Gastrocnemius medialis (tissue), 4 donors: ENCODE measurements at regions not wholly inside any gene's neighbourhood (a gene's known extent, or its start where the extent isn't known, plus 50 kb on each side); places are given as distances from the start of the nearest gene placed in this dataset.

Experiments
- POLR2A ChIP-seq, 2 donors: fragments of 450-650 bp; IDR thresholded peaks; one replicate each; pipeline ENCODE4 v1.6.1; 2017; ENCODE audit warnings: antibody characterized with exemption in 2 of 2, mild to moderate bottlenecking in 2 of 2, moderate library complexity in 2 of 2
- TF ChIP-seq, protein P1 (sequence below), 5 experiments: fragments of 450-650 bp in 3 of 5; fragments of 200-600 bp in 2 of 5; sonication (generic) in 2 of 5; IDR thresholded peaks in 4 of 5; conservative IDR thresholded peaks in 1 of 5; 1 replicate in 4 of 5; 2 replicates in 1 of 5; pipeline ENCODE4 v1.5.1; 2016 to 2019; ENCODE audit warnings: antibody characterized with exemption in 5 of 5, mild to moderate bottlenecking in 3 of 5, moderate library complexity in 3 of 5

DNA sequence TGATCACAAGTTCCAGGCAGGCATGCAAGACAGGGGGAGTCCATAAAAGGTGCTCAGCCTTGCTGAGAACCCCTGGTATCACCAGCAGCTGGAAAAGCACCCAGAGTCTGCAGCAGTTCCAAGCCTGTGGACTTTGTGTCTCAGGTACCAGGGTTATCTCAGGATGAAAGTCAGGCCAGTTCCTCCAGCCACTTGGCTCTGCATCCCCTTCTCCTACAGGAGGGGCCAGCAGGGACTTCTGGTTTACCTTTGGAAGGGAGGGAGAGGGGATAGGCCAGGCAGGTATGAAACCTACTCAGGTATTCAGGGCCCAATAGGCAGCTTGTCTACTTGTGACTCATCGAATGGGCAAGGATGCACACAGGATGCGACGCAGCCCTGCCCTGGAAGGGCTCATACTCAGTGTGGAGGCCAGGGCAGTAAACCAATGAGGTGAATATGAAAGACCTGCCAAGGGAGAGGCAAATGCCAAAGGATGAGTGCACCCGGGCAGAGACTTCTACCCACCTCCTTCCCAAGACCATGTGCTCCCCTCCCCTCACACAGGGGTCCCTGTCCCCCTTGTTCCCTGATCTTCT, 148.2 kb downstream of the SLC38A6 start:
- TF ChIP-seq, protein P1, sequence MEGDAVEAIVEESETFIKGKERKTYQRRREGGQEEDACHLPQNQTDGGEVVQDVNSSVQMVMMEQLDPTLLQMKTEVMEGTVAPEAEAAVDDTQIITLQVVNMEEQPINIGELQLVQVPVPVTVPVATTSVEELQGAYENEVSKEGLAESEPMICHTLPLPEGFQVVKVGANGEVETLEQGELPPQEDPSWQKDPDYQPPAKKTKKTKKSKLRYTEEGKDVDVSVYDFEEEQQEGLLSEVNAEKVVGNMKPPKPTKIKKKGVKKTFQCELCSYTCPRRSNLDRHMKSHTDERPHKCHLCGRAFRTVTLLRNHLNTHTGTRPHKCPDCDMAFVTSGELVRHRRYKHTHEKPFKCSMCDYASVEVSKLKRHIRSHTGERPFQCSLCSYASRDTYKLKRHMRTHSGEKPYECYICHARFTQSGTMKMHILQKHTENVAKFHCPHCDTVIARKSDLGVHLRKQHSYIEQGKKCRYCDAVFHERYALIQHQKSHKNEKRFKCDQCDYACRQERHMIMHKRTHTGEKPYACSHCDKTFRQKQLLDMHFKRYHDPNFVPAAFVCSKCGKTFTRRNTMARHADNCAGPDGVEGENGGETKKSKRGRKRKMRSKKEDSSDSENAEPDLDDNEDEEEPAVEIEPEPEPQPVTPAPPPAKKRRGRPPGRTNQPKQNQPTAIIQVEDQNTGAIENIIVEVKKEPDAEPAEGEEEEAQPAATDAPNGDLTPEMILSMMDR (IDR thresholded peaks at IDR 0.05 in 4 of 5, conservative IDR thresholded peaks at IDR 0.05 in 1 of 5), result no peak
- no peak for TF ChIP-seq POLR2A (IDR thresholded peaks at IDR 0.05)
